GM21619 (cell line): ENCODE measurements at regions not wholly inside any gene's neighbourhood (a gene's known extent, or its start where the extent isn't known, plus 50 kb on each side); places are given as distances from the start of the nearest gene placed in this dataset.
"Not testable (repeated sequence)": the region's sequence is repeated elsewhere in the genome, so short reads cannot be mapped to it uniquely, and the experiment has no call there.

ENCODE experiments used
- ATAC-seq: cut with Tn5 transposase; IDR thresholded peaks from one replicate; pipeline ENCODE4 v1.9.1; 2021; ENCODE audit not compliant: unreplicated experiment

DNA sequence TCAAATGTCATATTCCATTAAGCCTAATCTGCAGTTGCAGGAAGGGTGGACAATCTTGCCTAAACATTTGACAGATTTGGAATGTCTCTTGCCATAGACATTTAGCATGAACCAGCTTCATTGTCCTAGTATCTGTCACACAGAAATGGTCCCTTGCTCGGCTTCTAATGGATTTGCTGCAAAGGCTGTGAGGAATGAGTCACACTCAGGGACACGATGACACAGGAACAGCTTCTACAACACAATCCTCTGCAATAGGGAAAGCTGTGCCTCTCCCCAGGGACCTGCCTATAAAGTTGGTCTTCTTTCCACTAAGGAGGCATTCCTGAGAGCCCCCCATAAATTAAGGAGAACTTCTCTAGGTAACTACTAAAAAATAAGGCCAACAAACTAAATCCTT, 155.1 kb upstream of the L3MBTL4 start:
- ATAC-seq: no peak

DNA sequence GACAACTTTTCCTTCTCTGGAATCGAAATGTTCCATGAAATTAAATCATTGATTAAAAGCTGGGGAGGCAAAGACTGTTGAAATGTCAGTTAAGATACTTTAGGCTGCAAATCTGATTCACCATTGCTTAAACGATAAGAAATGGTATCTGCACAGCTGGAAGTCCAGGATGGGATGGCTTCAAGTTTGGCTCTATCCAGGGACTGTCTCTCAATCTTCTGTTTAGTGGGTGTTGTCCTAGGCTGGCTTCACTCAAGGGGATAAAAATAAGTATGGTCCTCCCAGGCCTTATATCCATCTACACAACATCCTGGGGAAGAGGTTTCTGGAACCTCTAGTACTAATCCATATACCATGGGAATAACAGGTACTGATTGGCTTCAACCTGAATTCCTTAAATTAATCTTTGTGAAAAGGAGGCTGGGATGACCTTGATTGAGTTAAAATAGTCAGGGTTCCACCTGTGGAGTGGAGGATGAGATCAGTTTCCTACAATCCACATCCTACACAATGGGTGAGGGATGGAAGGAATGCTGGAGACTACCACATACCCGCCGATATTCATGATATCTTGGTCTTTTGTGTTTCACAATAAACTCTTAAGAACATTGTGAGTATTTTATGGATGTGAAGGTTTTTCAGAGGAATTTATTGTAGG, 156.0 kb upstream of the L3MBTL4 start:
- no peak for ATAC-seq

DNA sequence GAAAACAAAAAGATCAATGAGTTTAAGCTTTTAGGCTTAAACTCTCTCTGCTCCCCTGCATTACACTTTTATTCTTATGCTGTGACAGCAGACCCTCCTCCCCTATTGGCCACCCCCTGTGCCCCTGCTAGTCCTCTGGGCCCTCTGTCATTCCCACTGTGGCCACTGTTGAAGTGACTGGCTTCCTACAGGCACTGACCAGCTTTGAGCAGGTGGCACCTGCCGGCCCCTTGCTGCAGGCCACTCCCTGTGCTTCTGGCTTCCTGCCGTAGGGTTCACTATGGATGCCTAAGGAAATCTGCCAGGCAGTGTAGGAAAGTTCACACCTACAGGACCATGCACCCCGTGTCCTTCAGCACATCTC, 156.5 kb upstream of the L3MBTL4 start:
- no peak for ATAC-seq

DNA sequence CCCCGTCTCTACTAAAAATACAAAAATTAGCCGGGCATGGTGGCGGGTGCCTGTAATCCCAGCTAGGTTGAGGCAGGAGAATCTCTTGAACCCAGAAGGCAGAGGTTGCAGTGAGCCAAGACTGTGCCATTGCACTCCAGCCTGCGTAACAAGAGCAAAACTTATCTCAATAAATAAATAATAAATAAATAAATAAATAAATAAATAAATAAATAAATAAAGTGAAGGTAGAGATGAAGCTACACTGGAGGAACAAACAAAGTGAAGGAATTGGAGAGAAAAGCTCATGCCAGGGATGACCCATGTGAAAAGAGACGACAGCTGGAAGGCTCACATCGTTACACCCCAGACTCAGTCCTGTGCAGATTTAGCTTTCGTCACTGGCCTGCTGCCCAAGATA, 157.3 kb upstream of the ARHGAP28 start:
- ATAC-seq: not testable (repeated sequence)

DNA sequence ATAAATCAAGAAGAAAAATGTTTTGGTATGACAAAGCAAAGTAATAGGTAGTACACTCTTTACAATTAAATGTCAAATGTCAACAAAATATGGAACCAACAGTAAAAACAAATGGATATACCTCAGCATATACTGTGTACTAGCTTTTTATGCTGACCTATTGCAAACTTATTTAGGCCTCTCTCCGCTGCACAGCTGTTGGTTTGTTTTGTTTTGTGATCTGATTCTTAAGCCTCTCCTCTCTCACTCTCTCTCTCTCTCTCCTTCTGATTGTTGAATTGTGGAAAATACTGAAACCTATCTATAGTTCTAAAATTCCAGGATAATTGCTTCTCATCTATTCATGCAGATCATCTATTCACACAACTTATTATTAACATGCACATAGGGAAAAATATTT, 154.9 kb upstream of the ARHGAP28 start:
- no peak for ATAC-seq

DNA sequence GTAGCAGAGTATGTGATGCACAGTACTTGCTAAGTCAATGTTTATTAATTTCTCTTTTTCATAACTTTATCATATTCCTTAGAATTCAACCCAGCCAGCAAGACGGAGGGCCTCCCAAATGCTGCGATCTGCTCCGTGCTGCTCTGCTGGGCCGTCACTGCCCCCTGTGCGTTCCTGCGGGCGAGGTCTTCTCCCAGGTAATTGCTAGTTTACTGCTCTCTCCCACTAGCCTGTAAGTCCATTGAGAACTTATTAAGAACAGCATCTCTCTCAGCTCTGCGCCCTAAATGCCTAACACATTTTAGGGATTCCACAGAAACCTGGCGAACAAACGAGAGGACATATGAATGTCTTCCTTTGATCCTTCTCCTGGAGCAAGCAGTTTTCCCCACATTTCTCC, 153.6 kb upstream of the ARHGAP28 start:
- no peak for ATAC-seq

DNA sequence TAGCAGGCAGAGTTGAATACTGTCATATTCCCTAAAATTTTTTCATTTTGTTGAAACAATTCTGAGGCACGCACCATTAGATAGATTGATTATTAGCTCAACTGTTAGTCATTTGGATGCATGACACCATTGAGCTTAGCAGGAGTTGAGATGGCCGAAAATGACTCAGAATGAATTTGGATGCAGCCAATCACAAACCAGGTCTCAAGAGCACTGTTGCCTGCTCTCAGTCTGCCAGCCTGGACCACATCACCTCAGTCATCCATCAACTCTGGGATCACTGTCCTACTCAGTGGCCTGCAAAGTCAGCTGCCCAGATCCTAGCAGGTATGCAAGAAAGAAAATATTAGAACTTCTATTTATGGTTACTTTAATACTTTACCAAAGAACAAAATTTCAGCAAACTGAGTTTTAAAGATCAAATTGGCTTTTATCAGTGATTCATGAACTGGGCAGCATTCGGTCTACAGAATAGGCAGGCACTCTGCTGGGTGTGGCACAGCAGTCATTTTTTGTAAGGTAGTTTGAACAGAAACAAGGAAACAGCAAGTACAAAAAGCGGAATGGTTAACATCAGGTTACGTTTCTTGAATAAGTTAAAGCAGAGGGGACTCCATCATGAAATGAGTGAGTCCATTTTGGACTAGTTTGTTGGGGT, 152.7 kb upstream of the ARHGAP28 start:
- no peak for ATAC-seq

DNA sequence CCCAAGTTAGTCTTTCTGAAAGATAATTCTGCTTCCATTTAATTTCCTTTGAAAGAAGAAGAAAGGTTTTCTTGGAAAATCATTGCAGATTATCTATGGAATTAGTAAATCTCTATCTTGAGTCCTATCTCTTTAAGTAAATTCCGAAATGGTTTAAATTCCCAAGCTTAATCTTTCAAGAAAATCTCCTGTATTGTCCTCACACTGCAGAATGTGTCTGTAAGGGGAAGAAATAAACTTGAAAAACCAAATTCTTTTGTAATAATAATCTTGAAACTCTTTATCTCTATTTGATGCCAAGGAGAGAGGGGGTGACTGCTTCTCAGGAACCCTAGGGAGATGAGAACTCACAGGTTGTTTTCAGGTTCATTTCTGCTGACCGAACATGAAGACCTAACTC, 150.8 kb upstream of the ARHGAP28 start:
- ATAC-seq: no peak

DNA sequence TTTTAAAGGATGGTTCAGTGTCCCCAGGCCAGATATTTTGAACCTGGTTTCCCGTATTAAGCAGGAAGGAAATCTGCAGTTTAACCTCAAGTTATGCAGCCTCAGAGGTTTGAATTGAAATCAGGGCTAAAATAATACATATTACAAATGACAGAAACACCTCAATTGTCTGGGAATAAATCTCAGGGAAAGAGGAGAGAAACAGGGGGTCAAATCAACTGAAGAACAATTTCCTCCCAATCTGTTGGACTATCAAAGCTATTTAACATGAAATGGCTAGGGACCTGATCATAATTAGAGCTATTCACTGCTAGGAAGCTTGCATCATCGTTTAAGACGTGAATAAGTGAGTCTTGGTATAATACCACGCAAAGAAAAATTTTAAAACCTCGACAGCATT, 150.0 kb upstream of the ARHGAP28 start:
- no peak for ATAC-seq

DNA sequence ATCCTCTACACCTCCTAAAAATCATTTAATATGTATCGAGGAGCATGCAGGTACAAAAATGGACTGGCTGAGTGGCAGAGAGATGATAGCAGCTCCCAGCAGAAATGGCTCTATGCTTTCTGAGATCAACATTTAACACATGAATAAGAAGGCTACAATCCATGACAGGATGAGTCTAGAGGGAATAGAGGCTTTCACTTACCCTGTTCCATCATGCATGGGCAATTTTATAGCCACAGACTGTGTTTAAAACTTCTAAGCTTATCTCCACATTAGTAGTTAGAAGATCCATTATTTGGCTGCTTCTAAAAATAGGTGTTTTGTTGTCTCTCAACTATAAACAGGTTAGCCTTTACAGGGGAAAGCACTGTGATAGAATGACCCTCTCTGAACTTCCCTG, 149.1 kb upstream of the ARHGAP28 start:
- ATAC-seq: no peak

DNA sequence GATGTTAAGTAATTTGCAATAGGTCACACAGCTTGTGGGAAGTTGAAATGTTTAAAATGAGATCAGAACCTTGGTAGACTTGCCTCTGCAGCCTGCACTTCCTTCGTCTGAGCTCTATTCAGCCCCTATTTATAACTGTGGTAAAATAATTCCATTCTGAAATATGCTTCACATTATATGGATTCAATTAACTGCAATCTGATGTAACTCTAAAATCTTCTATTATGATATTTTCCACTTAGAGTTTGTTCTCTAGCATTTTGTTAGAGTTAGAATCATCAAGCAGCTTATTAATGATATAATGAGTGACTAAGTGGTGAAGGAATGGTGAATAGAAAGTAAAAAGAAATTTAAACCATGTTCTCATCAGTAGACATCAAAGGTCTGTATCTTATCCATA, 139.6 kb upstream of the ARHGAP28 start:
- ATAC-seq: no peak

DNA sequence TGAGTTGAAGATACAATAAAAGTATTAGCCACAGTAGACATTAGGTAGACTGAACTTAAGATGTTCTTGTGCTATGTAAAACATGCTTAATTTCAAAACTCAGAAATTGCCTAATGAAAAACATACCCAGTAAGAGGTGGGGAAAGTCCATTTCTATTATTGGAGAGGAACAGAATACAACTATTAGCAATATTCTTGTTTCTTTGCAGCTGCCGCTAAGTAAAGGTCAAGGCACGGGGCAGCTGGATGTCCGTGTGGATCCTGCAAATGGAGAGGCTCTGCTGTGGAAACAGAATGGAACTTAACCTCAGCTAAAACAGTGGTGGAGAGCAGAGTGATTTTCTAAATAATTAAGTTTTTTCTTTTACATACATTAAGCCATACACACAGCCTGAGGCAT, 139.2 kb upstream of the ARHGAP28 start:
- no peak for ATAC-seq

DNA sequence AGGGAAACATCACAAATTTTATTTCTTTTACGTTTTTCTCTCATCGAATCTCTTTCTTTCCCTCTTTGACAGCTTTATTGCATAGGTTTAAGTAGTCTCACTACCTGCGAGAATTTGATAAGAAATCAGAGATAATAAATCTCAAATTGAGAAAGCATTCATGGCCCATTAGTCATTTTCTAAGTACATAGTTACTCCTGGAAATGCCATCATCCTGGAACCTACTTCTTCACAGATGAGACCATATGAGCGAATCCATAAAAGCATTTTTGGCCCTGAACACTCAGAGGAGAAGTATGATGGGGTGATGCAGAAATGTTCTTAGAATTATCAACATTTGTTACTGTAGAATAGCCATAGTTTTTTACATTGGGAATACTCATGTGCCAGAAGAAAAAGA, 138.0 kb upstream of the ARHGAP28 start:
- no peak for ATAC-seq

DNA sequence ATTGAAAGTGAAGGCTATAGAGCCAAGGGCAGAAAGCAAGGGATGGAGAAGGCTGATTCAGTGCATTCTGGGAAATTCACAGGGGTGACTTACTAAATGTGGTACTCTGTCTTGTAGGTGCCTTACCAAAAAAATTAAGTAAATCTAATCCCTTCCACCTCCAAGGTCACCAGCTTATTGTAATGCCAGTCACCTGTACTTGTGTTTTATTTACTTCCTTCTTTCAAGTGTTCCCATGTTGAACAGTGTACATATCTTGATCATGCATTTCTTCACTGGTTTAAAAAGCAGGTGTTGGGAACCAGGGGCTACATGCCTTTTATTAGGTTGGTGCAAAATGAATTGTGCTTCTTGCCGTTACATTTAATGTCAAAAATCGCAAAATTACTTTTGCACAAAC, 137.0 kb upstream of the ARHGAP28 start:
- ATAC-seq: no peak

DNA sequence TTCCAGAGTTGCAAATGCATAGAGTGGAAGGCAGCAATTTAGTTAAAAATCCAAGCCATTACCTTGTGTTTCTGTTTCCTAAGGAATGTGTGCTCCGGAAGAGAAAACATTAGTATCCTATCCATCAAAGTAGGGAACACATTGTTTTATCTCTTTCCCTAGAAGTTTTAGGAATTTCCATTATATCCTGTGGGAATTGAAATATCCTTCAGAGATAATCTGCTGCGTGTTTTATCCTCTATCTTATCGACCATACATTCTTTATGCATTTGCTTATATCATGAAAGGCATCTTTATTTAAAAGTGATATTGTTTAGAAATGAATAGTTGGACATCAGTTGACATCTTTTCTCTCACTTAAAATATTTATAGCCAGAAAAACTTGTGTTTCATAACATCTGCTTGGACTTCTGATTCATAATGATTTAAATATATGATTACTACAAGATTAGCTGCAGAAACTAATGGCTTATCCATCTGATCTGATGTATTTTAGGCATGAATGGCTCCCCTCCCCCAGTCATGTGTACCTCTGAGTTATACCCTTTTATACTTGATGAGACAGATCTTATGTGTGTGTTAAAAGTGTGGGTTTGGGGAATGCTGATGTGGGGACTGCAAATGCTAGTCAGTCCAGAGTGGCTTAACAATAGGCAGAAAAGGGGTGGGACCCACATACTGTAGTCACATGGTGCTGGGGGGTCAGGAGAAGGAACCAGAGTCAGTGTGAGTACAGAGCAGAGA, 136.2 kb upstream of the ARHGAP28 start:
- no peak for ATAC-seq

DNA sequence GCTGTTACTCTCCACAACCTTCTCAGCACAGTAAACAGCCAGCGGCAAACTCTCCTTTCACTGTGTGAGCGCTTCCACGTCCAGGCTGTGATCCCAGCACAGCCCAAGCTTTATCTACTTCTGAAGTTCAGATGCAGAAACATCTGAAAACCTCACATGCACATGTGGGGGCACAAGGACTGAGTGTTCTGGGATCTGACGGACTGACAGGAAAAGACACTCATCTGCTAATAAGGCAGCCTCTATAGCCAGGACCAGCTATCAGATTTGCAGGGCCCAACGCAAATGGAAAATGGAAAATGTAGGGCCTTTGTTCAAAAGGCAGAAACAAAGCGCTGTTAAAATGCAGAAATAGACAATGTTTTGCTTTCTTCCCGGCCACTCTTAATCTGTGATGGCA, 133.8 kb upstream of the ARHGAP28 start:
- no peak for ATAC-seq

DNA sequence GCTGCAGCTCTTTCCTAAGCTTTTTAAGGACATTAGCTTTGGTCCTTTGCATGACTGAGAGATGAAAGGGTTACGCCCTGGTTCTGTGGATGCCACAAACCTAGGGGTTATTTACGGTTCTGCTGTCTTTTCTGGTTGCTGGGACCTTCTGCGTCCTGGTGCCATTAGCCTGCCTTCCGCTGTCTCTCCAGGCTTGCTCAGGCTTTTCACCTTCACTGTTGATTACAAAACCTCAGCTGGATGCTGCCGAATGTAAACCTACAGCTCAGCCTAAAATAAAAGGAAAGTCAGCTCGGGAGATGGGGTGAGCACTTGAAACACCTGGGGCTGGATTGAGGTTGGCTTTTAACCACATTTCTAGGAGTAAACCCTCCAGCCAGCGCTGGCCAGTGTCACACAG, 130.9 kb upstream of the ARHGAP28 start:
- ATAC-seq: no peak

DNA sequence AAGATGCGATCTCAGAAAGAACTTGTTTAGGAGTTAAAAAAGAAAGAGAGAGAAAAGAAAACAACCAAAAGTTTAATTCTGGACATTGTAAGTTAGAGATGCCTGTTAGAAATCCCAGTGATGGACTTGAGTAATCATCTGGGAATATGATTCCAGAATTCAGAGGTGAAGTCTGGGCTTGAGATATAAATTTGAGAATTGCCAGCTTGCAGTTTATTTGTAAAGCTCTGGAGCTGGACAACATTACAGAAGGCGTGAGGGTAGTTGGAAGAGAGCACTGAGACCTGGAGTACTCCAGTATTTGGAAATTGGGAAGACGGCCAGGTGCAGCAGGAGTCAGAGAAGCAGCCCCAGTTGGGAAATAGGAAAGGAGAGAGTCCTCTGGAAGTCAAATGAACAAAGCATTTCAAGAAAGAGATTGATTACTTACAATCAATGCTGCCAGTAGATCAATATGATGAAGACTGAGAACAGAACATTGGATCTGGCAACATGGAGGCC, 128.8 kb upstream of the ARHGAP28 start:
- ATAC-seq: no peak

DNA sequence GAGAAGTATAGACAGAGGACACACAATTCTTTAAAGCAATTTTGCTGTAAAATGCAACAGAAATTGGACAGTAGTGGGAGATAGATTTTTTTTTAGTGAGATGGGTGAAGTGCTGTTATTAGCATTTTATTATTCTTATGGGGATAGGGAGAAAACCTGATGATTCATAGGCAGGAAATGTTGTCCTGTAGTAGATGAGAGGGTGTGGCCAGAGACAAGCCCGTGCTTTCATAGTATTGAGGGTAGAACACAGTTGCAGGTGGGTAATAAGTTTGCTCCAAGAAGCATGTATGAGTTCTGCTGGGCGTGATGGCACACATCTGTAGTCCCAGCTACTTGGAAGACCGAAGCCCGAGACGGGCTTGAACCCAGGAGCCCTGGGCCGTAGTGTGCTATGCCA, 128.3 kb upstream of the ARHGAP28 start:
- ATAC-seq: no peak

DNA sequence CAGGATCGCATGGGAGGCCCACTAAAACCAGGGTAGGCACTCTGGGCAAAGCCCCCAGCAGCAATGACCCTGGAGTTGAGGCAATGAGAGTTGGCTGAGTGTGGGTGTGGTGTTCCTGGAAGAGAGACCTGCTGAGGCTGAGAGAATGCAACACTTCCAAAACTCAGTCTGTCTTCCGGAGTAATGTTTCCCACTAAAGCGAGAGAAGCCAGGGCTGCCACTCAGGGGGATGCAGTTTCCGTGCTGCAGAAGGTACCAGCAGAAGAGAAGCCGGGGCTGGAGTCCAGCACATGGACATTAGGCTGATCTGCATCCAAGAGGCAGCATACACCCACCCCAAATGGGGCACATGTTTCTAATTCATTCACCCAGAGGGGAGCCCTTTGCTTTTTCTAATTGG, 127.2 kb upstream of the ARHGAP28 start:
- no peak for ATAC-seq

DNA sequence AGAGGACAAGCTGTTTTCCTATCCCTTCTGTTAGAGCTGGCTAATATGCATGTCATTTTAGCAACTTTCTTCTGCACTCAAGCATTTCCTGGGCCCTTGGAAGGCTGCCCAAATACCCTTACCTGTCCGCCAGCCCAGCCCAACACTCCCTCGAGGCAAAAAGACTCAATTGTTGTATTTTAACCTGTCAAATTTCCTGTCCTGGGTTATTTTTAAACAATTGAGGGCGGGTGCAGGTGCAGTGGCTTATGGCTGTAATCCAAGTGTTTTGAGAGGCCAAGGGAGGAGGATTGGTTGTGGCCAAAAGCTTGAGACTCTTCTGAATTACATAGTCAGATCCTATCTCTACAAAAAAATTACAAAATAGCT, 125.0 kb upstream of the ARHGAP28 start:
- no peak for ATAC-seq

DNA sequence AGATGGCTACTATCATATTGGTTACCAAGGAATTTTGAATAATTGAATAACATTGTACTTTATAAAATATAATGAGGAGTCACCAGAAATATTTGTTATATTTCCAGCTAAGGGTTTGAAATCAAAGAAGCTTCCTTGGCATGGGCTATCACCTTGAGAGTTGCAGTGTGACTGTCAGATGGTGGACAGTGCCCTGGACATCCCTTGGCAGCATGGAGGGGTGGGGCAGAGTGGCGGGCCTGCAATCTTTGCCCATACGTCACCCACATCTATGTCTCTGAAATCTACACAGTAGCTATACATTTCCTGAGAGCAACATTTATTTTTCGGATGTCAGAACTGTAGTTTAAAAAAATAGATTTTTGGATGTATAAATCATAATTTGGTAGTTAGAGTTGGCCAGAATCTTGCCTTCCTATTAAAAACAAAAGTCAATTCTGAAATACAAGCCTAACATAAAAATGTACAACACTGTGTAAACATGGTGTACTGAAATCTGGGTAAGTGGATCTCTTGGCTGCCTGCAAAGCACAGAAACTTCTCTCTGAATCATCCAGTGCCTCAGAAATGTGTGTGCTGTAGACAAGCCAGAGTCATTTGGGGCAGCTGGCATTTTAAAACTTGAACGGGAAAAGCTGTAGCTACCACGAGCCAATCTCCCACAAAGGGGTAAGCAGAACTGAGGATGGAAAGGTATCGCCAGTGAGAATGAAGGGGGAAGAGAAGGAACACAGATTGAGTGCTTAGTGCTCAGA, 124.2 kb upstream of the ARHGAP28 start:
- ATAC-seq: no peak
